HCT116 (cell line): ENCODE measurements at regions not wholly inside any gene's neighbourhood (a gene's known extent, or its start where the extent isn't known, plus 50 kb on each side); places are given as distances from the start of the nearest gene placed in this dataset.

ENCODE experiments used
- ATAC-seq: fragments of 200-7000 bp; cut with Tn5 transposase; 2 replicates; pipeline ENCODE4 v1.9.1; 2020; ENCODE audit warnings: mild to moderate bottlenecking, moderate library complexity
- BruUV-seq: library from RNA; stranded (reverse); fragments of 400-500 nt; replicated peaks from 2 replicates; lab custom pipeline; 2021; lab: Mats Ljungman, UMichigan
- CTCF ChIA-PET: fragments of 300-600 bp; sonication (Branson Sonifier 250); formaldehyde crosslinking; loops from one replicate; lab custom pipeline; 2021; ENCODE audit warnings: antibody characterized with exemption; lab: Charles Lee
- POLR2A ChIA-PET: fragments of 300-600, 350-600 bp; sonication (Branson Sonifier 250); formaldehyde crosslinking; loops from one replicate; lab custom pipeline; 2021; ENCODE audit warnings: antibody characterized with exemption; lab: Charles Lee
- RAD21 ChIA-PET, 2 experiments: fragments of 300-600 bp; sonication (Branson Sonifier 250); formaldehyde crosslinking; loops; one replicate each; lab custom pipeline; 2023; ENCODE audit warnings: low total read pairs in 2 of 2; ENCODE audit not compliant: uncharacterized antibody in 2 of 2, unreplicated experiment in 2 of 2, low non-redundant PET in 1 of 2; lab: Charles Lee
- DNase-seq: peaks from one replicate; pipeline ENCODE4 v3.0.0-alpha.2; 2010; ENCODE audit warnings: low read depth, low spot score
- H2AFZ ChIP-seq: fragments of 200-600 bp; shearing (Covaris generic), sonication (generic); 2 replicates; pipeline ENCODE4 v1.6.1; 2017; ENCODE audit warnings: low read depth, mixed run types, mixed read lengths, antibody characterized with exemption, low read length; ENCODE audit not compliant: poor library complexity, severe bottlenecking
- H3K27ac ChIP-seq: 2 replicates; pipeline ENCODE4 v1.5.1; 2012; ENCODE audit warnings: low read depth, low read length
- H3K27me3 ChIP-seq: fragments of 200-600 bp; sonication (generic); 2 replicates; pipeline ENCODE4 v1.6.1; 2016; ENCODE audit warnings: mixed run types, low read length, mixed read lengths; ENCODE audit not compliant: insufficient read depth
- H3K36me3 ChIP-seq, 2 experiments: fragments of 200-500 bp in 1 of 2; fragments of 200-600 bp in 1 of 2; sonication (Bioruptor generic) in 1 of 2; sonication (generic) in 1 of 2; 2 replicates each; pipeline versions ENCODE4 v1.5.1 to v1.6.1; 2014 to 2016; ENCODE audit warnings: low read length in 2 of 2, inconsistent platforms in 1 of 2, mixed read lengths in 1 of 2, mixed run types in 1 of 2; ENCODE audit not compliant: insufficient read depth in 2 of 2, control insufficient read depth in 1 of 2
- H3K4me1 ChIP-seq, 2 experiments: fragments of 200-600 bp in 1 of 2; sonication (generic) in 1 of 2; 2 replicates each; pipeline versions ENCODE4 v1.5.1 to v1.6.1; 2012 to 2017; ENCODE audit warnings: low read length in 2 of 2, inconsistent platforms in 1 of 2, mild to moderate bottlenecking in 1 of 2, mixed read lengths in 1 of 2, mixed run types in 1 of 2, moderate library complexity in 1 of 2; ENCODE audit not compliant: insufficient read depth in 2 of 2, control insufficient read depth in 1 of 2
- H3K4me2 ChIP-seq: fragments of 200-600 bp; sonication (generic); 2 replicates; pipeline ENCODE4 v1.6.1; 2017; ENCODE audit warnings: mixed run types, low read length, mixed read lengths
- H3K4me3 ChIP-seq, 2 experiments: fragments of 200-600 bp in 1 of 2; sonication (generic) in 1 of 2; replicated peaks in 1 of 2; 2 replicates each; pipeline ENCODE4 v1.5.1; 2011 to 2016; ENCODE audit warnings: low read length in 2 of 2, control low read depth in 1 of 2, low read depth in 1 of 2, mild to moderate bottlenecking in 1 of 2, mixed read lengths in 1 of 2, mixed run types in 1 of 2
- H3K79me2 ChIP-seq: fragments of 200-600 bp; sonication (generic); 2 replicates; pipeline ENCODE4 v1.6.1; 2017; ENCODE audit warnings: mild to moderate bottlenecking, mixed run types, low read length, moderate library complexity, mixed read lengths; ENCODE audit not compliant: insufficient read depth
- H3K9ac ChIP-seq: fragments of 200-600 bp; sonication (generic); 2 replicates; pipeline ENCODE4 v1.6.1; 2016; ENCODE audit warnings: low read length, mixed read lengths
- H3K9me2 ChIP-seq: fragments of 200-600 bp; sonication (generic), shearing (Covaris generic); 2 replicates; pipeline ENCODE4 v1.6.1; 2017; ENCODE audit warnings: mixed run types, mild to moderate bottlenecking, moderate library complexity; ENCODE audit not compliant: insufficient read depth
- H3K9me3 ChIP-seq, 2 experiments: fragments of 200-500 bp in 1 of 2; fragments of 200-600 bp in 1 of 2; sonication (Bioruptor generic) in 1 of 2; sonication (generic) in 1 of 2; 2 replicates each; pipeline ENCODE4 v1.6.1; 2014 to 2017; ENCODE audit warnings: low read length in 2 of 2, mixed read lengths in 2 of 2, inconsistent platforms in 1 of 2, low read depth in 1 of 2, mild to moderate bottlenecking in 1 of 2, mixed run types in 1 of 2, moderate library complexity in 1 of 2; ENCODE audit not compliant: control insufficient read depth in 1 of 2, insufficient read depth in 1 of 2
- H4K20me1 ChIP-seq: fragments of 200-600 bp; sonication (generic), shearing (Covaris generic); 2 replicates; pipeline ENCODE4 v1.6.1; 2017; ENCODE audit warnings: mixed run types, mild to moderate bottlenecking, moderate library complexity; ENCODE audit not compliant: insufficient read depth
- EGR1 ChIP-seq: IDR thresholded peaks from 2 replicates; pipeline ENCODE4 v1.6.1; 2012; ENCODE audit warnings: low read depth
- ELF1 ChIP-seq: IDR thresholded peaks from 2 replicates; pipeline ENCODE4 v1.6.1; 2012; ENCODE audit warnings: low read depth, borderline replicate concordance
- EZH2 ChIP-seq: fragments of 200-600 bp; sonication (generic); IDR thresholded peaks from 2 replicates; pipeline ENCODE4 v1.6.1; 2017; ENCODE audit warnings: antibody characterized with exemption, mixed run types
- FOSL1 ChIP-seq: IDR thresholded peaks from 2 replicates; pipeline ENCODE4 v1.6.1; 2012; ENCODE audit warnings: low read depth
- JUND ChIP-seq: IDR thresholded peaks from 2 replicates; pipeline ENCODE4 v1.6.1; 2012
- POLR2AphosphoS5 ChIP-seq: IDR thresholded peaks from 2 replicates; pipeline ENCODE4 v1.6.1; 2011; ENCODE audit warnings: mild to moderate bottlenecking, low read depth, low read length, moderate library complexity
- RAD21 ChIP-seq: IDR thresholded peaks from 2 replicates; pipeline ENCODE4 v1.6.1; 2012; ENCODE audit warnings: low read depth, mild to moderate bottlenecking
- SIN3A ChIP-seq: IDR thresholded peaks from 2 replicates; pipeline ENCODE4 v1.6.1; 2012; ENCODE audit warnings: low read depth
- SRF ChIP-seq: IDR thresholded peaks from 2 replicates; pipeline ENCODE4 v1.6.1; 2012; ENCODE audit warnings: low read depth
- YY1 ChIP-seq: IDR thresholded peaks from 2 replicates; pipeline ENCODE4 v1.6.1; 2011; ENCODE audit warnings: low read length, low read depth, moderate library complexity, mild to moderate bottlenecking; ENCODE audit not compliant: insufficient replicate concordance; ENCODE audit errors: extremely low read depth
- ZFX ChIP-seq: fragments of 450-650 bp; IDR thresholded peaks from 2 replicates; pipeline ENCODE4 v1.6.1; 2017
- ZNF274 ChIP-seq: fragments of 200-500 bp; sonication (Bioruptor generic); IDR thresholded peaks from 2 replicates; pipeline ENCODE4 v1.6.1; 2014; ENCODE audit warnings: mild to moderate bottlenecking, low read depth, low read length, inconsistent platforms
- intact Hi-C: fragments of 100-400 bp; cut with micrococcal nuclease; formaldehyde crosslinking; loops from 2 replicates; pipeline ENCODE4 v1.10.0; 2022
- TF ChIP-seq, protein P1 (sequence below): IDR thresholded peaks from 2 replicates; pipeline ENCODE4 v1.6.1; 2011; ENCODE audit warnings: mild to moderate bottlenecking, low read length, moderate library complexity; ENCODE audit not compliant: insufficient replicate concordance; ENCODE audit errors: extremely low read depth

DNA sequence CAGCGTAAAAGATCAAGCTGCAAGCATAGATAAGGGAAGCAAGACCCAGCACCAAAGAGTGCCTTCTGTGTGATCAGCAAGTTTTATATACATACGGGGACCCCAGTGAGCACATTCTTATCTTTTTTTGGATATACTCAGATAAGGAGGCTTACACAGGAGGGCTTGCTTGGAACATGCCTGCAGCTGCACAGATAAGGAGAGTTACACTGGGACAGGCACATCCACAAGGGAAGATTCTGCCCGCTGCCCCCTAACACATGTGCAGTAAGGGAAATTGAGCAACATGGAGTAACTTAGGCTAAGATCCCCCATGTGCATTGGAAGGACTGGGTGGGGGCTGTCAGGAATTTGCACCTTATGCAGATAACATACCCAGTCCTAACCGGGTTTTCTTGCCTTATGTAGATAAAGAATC lies 1334.8 kb downstream of the MRPL39 start:
- H3K9me3 ChIP-seq = peaks cover 18 to 23% of the 10 kb centered on the region in 2 experiments; a peak in 1 of 4 replicates
- H3K4me2 ChIP-seq = no peak overlapping the region
- RAD21 ChIA-PET = no interaction called here
- ATAC-seq (no peak), DNase-seq (no peak)
- no peaks in the 10 kb centered on the region for H3K4me1 ChIP-seq
- TF ChIP-seq FOSL1 (no peak), SRF (no peak), YY1 (no peak), SIN3A (no peak), JUND (no peak), POLR2AphosphoS5 (no peak), EGR1 (no peak), RAD21 (no peak), ELF1 (no peak), ZFX (no peak), ZNF274 (no peak), EZH2 (no peak)
- TF ChIP-seq, protein P1, sequence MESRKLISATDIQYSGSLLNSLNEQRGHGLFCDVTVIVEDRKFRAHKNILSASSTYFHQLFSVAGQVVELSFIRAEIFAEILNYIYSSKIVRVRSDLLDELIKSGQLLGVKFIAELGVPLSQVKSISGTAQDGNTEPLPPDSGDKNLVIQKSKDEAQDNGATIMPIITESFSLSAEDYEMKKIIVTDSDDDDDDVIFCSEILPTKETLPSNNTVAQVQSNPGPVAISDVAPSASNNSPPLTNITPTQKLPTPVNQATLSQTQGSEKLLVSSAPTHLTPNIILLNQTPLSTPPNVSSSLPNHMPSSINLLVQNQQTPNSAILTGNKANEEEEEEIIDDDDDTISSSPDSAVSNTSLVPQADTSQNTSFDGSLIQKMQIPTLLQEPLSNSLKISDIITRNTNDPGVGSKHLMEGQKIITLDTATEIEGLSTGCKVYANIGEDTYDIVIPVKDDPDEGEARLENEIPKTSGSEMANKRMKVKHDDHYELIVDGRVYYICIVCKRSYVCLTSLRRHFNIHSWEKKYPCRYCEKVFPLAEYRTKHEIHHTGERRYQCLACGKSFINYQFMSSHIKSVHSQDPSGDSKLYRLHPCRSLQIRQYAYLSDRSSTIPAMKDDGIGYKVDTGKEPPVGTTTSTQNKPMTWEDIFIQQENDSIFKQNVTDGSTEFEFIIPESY = no peak
- no peak overlapping the region for H3K9ac ChIP-seq
- H4K20me1 ChIP-seq = no peaks in the 10 kb centered on the region
- H3K79me2 ChIP-seq = no peaks in the 10 kb centered on the region
- no peak overlapping the region for H3K4me3 ChIP-seq
- no TSS peak for BruUV-seq
- no peaks in the 10 kb centered on the region for H3K27me3 ChIP-seq
- POLR2A ChIA-PET = no interaction called here
- CTCF ChIA-PET = no interaction called here
- intact Hi-C loops = no loop called here
- no peak overlapping the region for H2AFZ ChIP-seq
- H3K36me3 ChIP-seq = no peaks in the 10 kb centered on the region
- no peak overlapping the region for H3K27ac ChIP-seq
- no peaks in the 10 kb centered on the region for H3K9me2 ChIP-seq
